HEK293 (cell line): ENCODE measurements at regions not wholly inside any gene's neighbourhood (a gene's known extent, or its start where the extent isn't known, plus 50 kb on each side); places are given as distances from the start of the nearest gene placed in this dataset.

ENCODE experiments used
- ATF2 ChIP-seq: fragments of 450-650 bp; formaldehyde crosslinking; IDR thresholded peaks from 2 replicates; pipeline ENCODE4 v1.5.1; 2016; ENCODE audit warnings: missing biosample characterization, missing genetic modification characterization, low read depth
- CTCF ChIP-seq: fragments of 450-650 bp; formaldehyde crosslinking; IDR thresholded peaks from 2 replicates; pipeline ENCODE4 v1.5.1; 2016; ENCODE audit warnings: missing biosample characterization, missing genetic modification characterization
- EGR2 ChIP-seq: fragments of 450-650 bp; formaldehyde crosslinking; IDR thresholded peaks from 2 replicates; pipeline ENCODE4 v1.5.1; 2016; ENCODE audit warnings: low read depth, missing biosample characterization, missing genetic modification characterization
- ZNF10 ChIP-seq: fragments of 450-650 bp; formaldehyde crosslinking; IDR thresholded peaks from 2 replicates; pipeline ENCODE4 v1.5.1; 2017; ENCODE audit warnings: missing biosample characterization, missing genetic modification characterization
- ZNF248 ChIP-seq: fragments of 450-650 bp; formaldehyde crosslinking; IDR thresholded peaks from 2 replicates; pipeline ENCODE4 v1.5.1; 2017; ENCODE audit warnings: missing biosample characterization, missing genetic modification characterization

- TF ChIP-seq ZNF10 (tag by site-specific recombination) (no peak), CTCF (no peak), ATF2 (tag by site-specific recombination) (no peak), EGR2 (tag by site-specific recombination) (no peak), ZNF248 (no peak)
Observed at GRCh38 chr6:133185731-133186130, 55.4 kb upstream of the EYA4 start.
